ENCODE measurements at regions not wholly inside any gene's neighbourhood (a gene's known extent, or its start where the extent isn't known, plus 50 kb on each side); places are given as distances from the start of the nearest gene placed in this dataset.

DNA sequence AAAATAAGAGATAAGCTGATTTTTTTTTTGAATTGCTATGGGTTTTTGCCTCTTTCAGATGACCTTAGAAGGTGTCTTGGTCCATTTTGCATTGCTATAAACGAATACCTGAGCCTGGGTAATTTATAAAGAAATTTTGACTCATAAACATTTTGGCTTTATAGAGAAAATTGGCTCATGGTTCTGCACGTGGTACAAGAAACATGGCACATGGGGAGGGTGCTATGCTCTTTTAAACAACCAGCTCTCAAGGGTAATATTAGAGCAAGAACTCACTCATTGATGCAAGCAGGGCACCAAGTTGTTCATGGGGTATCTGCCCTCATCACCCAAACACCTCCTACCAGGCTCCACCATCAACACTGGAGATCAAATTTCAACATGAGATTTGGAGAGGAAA, 408.8 kb downstream of the NUP35 start:
- POLR2A ChIA-PET = no interaction called here
- TF ChIP-seq, protein P1, sequence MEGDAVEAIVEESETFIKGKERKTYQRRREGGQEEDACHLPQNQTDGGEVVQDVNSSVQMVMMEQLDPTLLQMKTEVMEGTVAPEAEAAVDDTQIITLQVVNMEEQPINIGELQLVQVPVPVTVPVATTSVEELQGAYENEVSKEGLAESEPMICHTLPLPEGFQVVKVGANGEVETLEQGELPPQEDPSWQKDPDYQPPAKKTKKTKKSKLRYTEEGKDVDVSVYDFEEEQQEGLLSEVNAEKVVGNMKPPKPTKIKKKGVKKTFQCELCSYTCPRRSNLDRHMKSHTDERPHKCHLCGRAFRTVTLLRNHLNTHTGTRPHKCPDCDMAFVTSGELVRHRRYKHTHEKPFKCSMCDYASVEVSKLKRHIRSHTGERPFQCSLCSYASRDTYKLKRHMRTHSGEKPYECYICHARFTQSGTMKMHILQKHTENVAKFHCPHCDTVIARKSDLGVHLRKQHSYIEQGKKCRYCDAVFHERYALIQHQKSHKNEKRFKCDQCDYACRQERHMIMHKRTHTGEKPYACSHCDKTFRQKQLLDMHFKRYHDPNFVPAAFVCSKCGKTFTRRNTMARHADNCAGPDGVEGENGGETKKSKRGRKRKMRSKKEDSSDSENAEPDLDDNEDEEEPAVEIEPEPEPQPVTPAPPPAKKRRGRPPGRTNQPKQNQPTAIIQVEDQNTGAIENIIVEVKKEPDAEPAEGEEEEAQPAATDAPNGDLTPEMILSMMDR (IDR thresholded peaks at IDR 0.05; ENCODE audit: insufficient read depth, low read depth, low read length) = no peak
- H3K27me3 ChIP-seq (ENCODE audit: control insufficient read depth, insufficient read depth, low read length) = no peaks in the 10 kb centered on the region
- DNase-seq (ENCODE audit: low read depth) = no peak
- CTCF ChIA-PET = no interaction called here
- no peak overlapping the region for H3K4me3 ChIP-seq (ENCODE audit: low read depth, low read length)
- H3K36me3 ChIP-seq (ENCODE audit: control insufficient read depth, insufficient read depth, low read length) = no peaks in the 10 kb centered on the region

DNA sequence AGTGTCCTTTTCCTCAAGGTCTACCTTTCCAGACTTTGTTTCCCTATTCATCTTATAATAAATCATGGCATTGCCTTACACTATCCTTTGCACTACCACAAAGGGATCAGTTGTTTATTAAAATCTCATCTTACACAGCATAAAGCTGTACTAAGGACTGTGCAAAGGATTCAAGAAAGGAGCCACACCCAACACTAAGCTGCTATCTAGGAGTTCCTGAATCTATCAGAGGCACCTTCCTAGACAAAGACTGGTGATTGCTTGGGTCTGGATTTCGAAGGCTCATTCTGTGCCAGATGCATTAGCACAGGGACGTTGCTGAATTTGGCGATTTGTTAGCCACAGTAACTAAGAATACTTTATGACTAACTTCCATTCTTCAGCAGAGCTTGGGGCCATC, 412.0 kb downstream of the NUP35 start:
- TF ChIP-seq, protein P1 (IDR thresholded peaks at IDR 0.05; ENCODE audit: insufficient read depth, low read depth, low read length) = no peak
- ChIA-PET POLR2A (no interaction called here), CTCF (no interaction called here)
- H3K36me3 ChIP-seq (ENCODE audit: control insufficient read depth, insufficient read depth, low read length) = no peaks in the 10 kb centered on the region
- H3K4me3 ChIP-seq (ENCODE audit: low read depth, low read length) = no peak overlapping the region
- H3K27me3 ChIP-seq (ENCODE audit: control insufficient read depth, insufficient read depth, low read length) = no peaks in the 10 kb centered on the region
- no peak for DNase-seq (ENCODE audit: low read depth)

DNA sequence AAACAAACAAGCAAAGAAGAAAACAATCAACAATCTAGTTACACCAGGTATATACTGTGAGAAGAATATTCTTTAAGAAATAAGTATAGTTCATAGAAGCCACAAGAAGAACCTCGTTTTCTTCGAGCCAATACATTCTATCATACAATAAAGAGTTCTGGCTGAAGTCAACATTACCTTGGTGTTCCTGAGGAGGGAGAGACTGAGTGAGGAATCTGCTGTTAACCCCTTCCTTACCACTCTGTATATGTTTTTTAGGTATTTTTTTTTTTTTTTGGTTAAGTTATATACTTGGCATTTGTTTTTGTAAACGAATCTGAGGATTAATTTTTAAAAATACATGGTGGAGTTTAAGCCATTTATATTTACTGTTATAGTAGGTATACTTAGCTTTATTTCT, 412.5 kb downstream of the NUP35 start:
- H3K27me3 ChIP-seq (ENCODE audit: control insufficient read depth, insufficient read depth, low read length) = no peaks in the 10 kb centered on the region
- POLR2A ChIA-PET = no interaction called here
- CTCF ChIA-PET = no interaction called here
- TF ChIP-seq, protein P1 (IDR thresholded peaks at IDR 0.05; ENCODE audit: insufficient read depth, low read depth, low read length) = no peak
- H3K4me3 ChIP-seq (ENCODE audit: low read depth, low read length) = no peak overlapping the region
- no peaks in the 10 kb centered on the region for H3K36me3 ChIP-seq (ENCODE audit: control insufficient read depth, insufficient read depth, low read length)
- no peak for DNase-seq (ENCODE audit: low read depth)

DNA sequence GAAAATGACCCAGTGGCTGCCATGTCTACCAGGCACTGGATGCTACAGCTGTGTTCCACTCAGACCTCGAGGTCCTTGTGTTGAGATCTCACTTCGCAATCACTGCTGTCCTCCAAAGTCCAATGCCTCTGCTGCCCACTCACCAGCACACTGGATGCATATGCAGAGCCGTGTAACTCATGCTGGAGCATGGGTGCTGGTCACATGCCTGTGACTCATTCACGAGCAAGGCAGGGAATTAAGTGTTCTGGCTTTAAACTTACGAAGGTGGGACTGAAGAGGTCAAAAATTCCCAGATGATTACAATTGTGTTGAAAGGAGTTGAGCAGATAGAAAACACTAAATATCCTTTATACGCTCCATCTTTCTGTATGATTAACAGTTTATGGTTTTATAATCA, 417.5 kb downstream of the NUP35 start:
- TF ChIP-seq, protein P1 (IDR thresholded peaks at IDR 0.05; ENCODE audit: insufficient read depth, low read depth, low read length) = no peak
- Histone ChIP-seq H3K27me3 (ENCODE audit: control insufficient read depth, insufficient read depth, low read length) (no peaks in the 10 kb centered on the region), H3K36me3 (ENCODE audit: control insufficient read depth, insufficient read depth, low read length) (no peaks in the 10 kb centered on the region), H3K4me3 (ENCODE audit: low read depth, low read length) (no peak overlapping the region)
- POLR2A ChIA-PET = no interaction called here
- DNase-seq (ENCODE audit: low read depth) = no peak
- CTCF ChIA-PET = no interaction called here

DNA sequence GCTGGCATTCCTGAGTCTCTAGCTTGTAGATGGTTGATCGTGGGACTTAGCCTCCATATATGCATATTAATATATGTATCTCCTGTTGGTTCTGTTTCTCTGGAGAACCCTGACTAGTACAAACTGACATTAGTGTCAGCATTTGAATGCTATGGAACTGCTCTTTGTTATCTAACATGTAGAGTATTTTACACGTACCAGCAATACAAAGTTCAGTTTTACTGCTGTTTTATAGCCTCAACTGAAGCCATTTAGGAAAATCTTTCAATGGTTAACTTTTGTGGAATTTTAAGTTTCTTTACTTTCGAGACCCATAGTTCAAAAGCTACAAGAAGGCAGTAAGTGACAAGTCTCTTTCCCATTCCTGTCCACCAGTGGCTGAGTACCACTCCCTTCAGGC, 418.4 kb downstream of the NUP35 start:
- TF ChIP-seq, protein P1 (IDR thresholded peaks at IDR 0.05; ENCODE audit: insufficient read depth, low read depth, low read length) = no peak
- ChIA-PET CTCF (interaction anchor here (1.2 kb wide), 1 partner anchor 13 kb away, joined by 3 read pairs; no protein-coding TSS in a partner anchor), POLR2A (no interaction called here)

More for the DNA sequence above, 418.4 kb downstream of the NUP35 start:
- DNase-seq (ENCODE audit: low read depth) = no peak
- Histone ChIP-seq H3K27me3 (ENCODE audit: control insufficient read depth, insufficient read depth, low read length) (no peaks in the 10 kb centered on the region), H3K36me3 (ENCODE audit: control insufficient read depth, insufficient read depth, low read length) (no peaks in the 10 kb centered on the region), H3K4me3 (ENCODE audit: low read depth, low read length) (no peak overlapping the region)

Data from BJ (cell line).